Astrocyte of the hippocampus (primary cell): ENCODE measurements at regions not wholly inside any gene's neighbourhood (a gene's known extent, or its start where the extent isn't known, plus 50 kb on each side); places are given as distances from the start of the nearest gene placed in this dataset.

ENCODE experiments used
- DNase-seq: peaks from one replicate; pipeline ENCODE4 v3.0.0; 2011; ENCODE audit warnings: low read depth, low spot score

GRCh38 chr20:3354247-3354646 is 53.2 kb downstream of the DNAAF9 start:
- DNase-seq = no peak

GRCh38 chr20:3353646-3354045 is 53.8 kb downstream of the DNAAF9 start:
- no peak for DNase-seq

- DNase-seq = no peak
Observed at GRCh38 chr20:3352202-3352601, 55.3 kb downstream of the DNAAF9 start.

- DNase-seq = no peak
Observed at GRCh38 chr20:3350422-3350821, 57.0 kb downstream of the DNAAF9 start.

GRCh38 chr20:3349786-3350185 is 57.7 kb downstream of the DNAAF9 start:
- DNase-seq = no peak

GRCh38 chr20:3342766-3343165 is 64.7 kb downstream of the DNAAF9 start:
- no peak for DNase-seq

GRCh38 chr20:3340443-3340842 is 67.0 kb downstream of the DNAAF9 start:
- no peak for DNase-seq

GRCh38 chr20:3339571-3339970 is 67.9 kb downstream of the DNAAF9 start:
- DNase-seq = no peak

GRCh38 chr20:3339076-3339475 is 68.4 kb downstream of the DNAAF9 start:
- DNase-seq = no peak

- no peak for DNase-seq
Observed at GRCh38 chr20:3334156-3334943, 73.1 kb downstream of the DNAAF9 start.

GRCh38 chr20:3330046-3330741 is 77.3 kb downstream of the DNAAF9 start:
- no peak for DNase-seq

GRCh38 chr20:3328501-3328900 is 79.0 kb downstream of the DNAAF9 start:
- DNase-seq = no peak

- DNase-seq = peak; percentile 57
Observed at GRCh38 chr20:3326779-3327521, 80.5 kb downstream of the DNAAF9 start.

GRCh38 chr20:3325864-3326263 is 81.6 kb downstream of the DNAAF9 start:
- DNase-seq = no peak

GRCh38 chr20:3323398-3323797 is 84.1 kb downstream of the DNAAF9 start:
- no peak for DNase-seq

- DNase-seq = peak; percentile 26
Observed at GRCh38 chr20:3318226-3318884, 79.4 kb upstream of the SLC4A11 start.

- no peak for DNase-seq
Observed at GRCh38 chr20:3316136-3316535, 77.1 kb upstream of the SLC4A11 start.

GRCh38 chr20:3315136-3315535 is 76.1 kb upstream of the SLC4A11 start:
- DNase-seq = peak; percentile 68

- peak; percentile 15 for DNase-seq
Observed at GRCh38 chr20:3314391-3314790, 75.4 kb upstream of the SLC4A11 start.

GRCh38 chr20:3313683-3314065 is 74.7 kb upstream of the SLC4A11 start:
- DNase-seq = peak; percentile 14

GRCh38 chr20:3312940-3313682 is 74.1 kb upstream of the SLC4A11 start:
- DNase-seq = peak; percentile 79
